GM21526 (cell line): ENCODE measurements at regions not wholly inside any gene's neighbourhood (a gene's known extent, or its start where the extent isn't known, plus 50 kb on each side); places are given as distances from the start of the nearest gene placed in this dataset.
"Not testable (repeated sequence)": the region's sequence is repeated elsewhere in the genome, so short reads cannot be mapped to it uniquely, and the experiment has no call there.

Experiments
- ATAC-seq: cut with Tn5 transposase; IDR thresholded peaks from one replicate; pipeline ENCODE4 v1.9.1; 2021; ENCODE audit warnings: moderate library complexity; ENCODE audit not compliant: unreplicated experiment, low FRiP score

DNA sequence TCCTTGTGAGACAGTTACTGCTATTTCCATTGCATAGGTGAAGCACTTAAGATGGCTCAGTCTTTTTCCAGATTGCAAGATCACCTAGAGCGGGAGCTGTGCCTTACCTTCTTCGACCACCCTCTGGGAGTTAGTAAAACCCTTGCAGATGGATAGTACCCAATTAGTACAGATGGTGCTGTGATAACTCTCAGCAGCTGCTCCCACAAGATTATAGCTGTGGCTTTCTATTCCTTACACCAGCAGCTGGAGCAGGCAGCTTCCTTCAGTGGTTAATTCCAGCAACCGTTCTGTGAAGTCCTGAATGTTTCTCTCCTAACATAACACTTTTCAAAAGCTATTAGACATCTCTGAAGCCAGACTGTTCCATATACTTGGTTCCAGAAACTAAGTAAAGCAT, 796.8 kb downstream of the XPNPEP1 start:
- ATAC-seq = no peak

DNA sequence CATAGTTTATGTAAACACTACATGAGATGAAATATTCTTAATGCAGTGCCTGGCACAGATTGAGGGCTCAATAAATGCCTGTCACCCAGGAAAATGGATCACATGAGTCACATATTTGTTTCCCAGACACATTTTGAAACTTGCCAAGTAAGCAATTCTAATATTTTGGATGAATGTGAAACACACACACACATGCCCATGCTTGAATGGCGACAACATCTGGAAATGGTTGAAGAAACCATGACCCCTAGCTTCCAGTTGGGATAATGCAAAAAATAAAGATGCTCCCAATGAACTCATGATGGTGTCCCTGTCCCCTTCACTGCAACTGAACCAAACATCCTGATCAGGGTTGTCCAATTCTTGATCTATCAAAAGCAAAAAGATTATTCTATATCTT, 797.3 kb downstream of the XPNPEP1 start:
- no peak for ATAC-seq

- ATAC-seq = no peak
Observed at GRCh38 chr10:109115179-109115578, 808.1 kb downstream of the XPNPEP1 start.

- no peak for ATAC-seq
Observed at GRCh38 chr10:109114579-109114978, 808.7 kb downstream of the XPNPEP1 start.

DNA sequence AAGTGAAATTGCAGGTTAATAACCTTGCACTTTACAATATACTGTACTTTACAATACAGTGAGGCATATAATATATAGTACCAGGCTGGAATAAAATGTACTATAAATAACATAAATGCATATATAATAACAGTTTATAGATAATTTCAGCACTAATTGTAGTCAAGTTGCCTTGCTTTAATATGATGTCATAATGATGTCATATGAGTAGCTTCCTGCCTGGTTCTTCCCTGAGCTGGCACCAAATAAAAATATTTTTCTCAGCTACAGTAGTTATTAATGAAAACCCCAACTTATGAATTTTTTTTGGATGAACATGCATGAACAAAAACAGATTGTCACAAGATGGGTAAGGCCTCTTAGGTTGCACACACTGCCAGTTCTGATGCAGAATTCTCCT, 816.7 kb downstream of the XPNPEP1 start:
- no peak for ATAC-seq

- ATAC-seq = no peak
Observed at GRCh38 chr10:109105725-109106124, 817.6 kb downstream of the XPNPEP1 start.

DNA sequence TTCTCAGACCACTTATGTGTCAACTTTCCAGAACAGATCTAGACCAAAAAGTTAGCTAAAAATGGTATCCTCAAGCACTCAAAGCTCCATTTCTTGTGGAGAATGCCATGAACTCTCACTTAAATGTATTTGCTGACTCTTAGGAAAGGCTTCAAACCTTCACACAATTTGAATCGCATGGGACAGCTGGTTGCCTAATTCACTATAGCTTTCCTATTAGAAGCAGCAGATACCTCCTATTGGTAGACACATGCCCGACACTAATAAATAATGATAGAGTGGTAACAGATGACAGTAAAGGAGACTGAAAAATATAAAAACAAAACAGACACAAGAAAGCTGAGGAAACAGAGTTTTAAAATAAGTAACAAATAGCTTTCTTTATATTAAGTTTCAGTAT, 818.5 kb downstream of the XPNPEP1 start:
- ATAC-seq = no peak

- no peak for ATAC-seq
Observed at GRCh38 chr10:109103278-109103677, 820.0 kb downstream of the XPNPEP1 start.

GRCh38 chr10:109089779-109090178, 833.5 kb downstream of the XPNPEP1 start:
- no peak for ATAC-seq

DNA sequence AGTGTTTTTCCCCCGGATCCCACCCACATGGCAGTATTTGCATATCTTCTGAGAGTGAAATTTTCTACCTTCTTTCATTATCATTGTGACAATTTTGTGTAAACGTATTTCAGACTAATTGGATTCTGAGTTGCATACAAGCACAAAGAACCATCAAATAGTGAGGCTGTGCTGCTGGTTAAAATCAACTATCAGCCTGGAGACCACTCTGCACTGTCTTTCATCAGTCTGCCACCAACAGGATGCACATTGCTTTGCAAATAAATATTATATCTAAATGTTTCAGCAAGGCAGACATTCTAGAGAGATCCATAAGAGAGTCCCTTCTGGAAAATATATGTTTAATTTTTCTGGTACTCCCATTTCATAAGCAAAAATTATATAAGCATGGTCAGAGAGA, 851.8 kb downstream of the XPNPEP1 start:
- ATAC-seq = no peak

GRCh38 chr10:109070492-109070891, 852.8 kb downstream of the XPNPEP1 start:
- ATAC-seq = no peak

- ATAC-seq = no peak
Observed at GRCh38 chr10:109067031-109067430, 856.3 kb downstream of the XPNPEP1 start.

DNA sequence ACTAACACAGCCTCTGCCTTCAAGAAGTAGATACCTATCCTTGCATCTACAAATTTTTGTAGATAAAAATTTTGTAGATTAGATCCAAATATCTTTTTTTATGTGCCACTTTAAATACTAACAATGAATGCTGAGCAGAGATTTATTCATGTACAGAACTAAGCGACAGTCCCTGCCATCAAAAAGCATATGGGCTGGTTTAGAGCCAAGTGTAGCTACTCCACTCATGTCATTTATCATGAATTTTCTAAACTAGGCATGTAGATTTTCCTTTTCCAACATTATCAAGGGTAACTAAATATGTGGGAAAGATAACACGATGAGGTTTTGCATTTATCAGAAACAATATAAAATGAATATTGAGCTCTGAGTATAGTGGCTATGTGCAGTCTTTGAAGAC, 857.5 kb downstream of the XPNPEP1 start:
- ATAC-seq = no peak

- no peak for ATAC-seq
Observed at GRCh38 chr10:109062371-109062770, 860.9 kb downstream of the XPNPEP1 start.

DNA sequence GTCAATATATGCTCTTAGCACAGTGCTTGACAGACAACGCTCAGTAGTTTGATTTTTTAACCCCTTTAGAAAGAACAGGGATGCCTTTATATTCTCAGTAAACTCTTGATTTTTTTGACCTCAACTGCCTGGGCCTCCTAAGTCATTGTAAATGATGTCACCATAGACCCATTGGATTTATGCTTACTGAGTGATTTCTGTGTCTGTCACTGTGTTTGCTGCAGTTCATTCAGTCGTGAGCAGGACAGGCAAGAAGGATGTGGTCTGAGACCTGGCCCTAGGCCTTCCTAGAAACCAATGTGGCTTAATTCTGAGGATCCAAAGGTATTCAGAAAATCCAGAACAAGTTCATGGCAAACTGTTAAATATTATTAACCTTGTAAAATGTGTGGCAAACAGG, 868.1 kb downstream of the XPNPEP1 start:
- ATAC-seq = no peak

DNA sequence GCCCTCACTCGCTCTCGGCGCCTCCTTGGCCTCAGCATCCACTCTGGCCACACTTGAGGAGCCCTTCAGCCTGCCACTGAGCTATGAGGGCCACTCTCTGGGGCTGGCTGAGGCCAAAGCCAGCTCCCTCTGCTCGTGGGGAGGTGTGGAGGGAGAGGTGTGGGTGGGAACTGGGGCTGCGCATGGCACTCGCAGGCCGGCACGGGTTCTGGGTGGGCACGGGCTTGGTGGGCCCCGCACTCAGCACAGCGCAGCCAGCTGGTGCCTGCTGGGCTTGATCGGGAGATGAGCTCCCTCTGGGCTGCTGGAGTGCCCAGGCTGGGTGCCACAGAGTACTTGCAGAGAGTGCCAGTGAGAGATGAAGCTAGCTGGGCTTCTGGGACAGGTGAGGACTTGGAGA, 875.5 kb downstream of the XPNPEP1 start:
- ATAC-seq = no peak

DNA sequence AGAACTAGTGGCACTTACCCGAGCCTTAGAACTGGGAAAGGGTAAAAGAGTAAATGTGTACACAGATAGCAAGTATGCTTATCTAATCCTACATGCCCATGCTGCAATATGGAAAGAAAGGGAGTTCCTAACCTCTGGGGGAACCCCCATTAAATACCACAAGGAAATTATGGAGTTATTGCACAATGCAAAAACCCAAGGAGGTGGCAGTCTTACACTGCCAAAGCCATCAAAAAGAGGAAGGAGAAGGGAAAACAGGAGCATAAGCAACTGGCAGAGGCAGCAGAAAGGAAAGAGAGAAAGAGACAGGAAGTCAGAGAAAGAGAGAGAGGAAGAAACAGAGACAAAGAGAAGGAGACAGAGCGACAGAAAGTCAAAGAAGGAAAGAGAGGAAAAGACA, 876.9 kb downstream of the XPNPEP1 start:
- not testable (repeated sequence) for ATAC-seq

GRCh38 chr10:109040622-109041021, 882.7 kb downstream of the XPNPEP1 start:
- no peak for ATAC-seq

- ATAC-seq = no peak
Observed at GRCh38 chr10:109037978-109038377, 885.3 kb downstream of the XPNPEP1 start.

- ATAC-seq = no peak
Observed at GRCh38 chr10:109030581-109031210, 892.6 kb downstream of the XPNPEP1 start.

DNA sequence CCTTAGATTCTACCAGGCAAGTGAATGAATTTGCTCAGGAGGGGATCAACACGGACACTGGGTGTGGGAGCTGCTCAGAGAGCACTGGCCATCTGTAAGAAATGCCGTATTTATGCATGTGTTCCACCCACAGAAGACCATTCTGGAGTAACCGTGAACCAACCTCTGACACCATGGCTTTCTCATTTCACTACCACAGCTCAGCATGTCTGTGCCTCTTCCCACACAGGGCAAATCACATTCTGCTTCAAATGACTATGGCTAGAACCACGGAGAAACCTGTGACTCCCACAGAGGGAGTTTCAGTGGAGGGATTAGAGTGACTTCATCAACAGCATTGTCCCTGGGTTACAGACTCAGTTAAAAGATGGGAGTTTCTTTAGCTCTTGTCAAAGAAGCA, 893.4 kb downstream of the XPNPEP1 start:
- ATAC-seq = no peak

GRCh38 chr10:109027534-109028185, 895.7 kb downstream of the XPNPEP1 start:
- ATAC-seq = no peak

DNA sequence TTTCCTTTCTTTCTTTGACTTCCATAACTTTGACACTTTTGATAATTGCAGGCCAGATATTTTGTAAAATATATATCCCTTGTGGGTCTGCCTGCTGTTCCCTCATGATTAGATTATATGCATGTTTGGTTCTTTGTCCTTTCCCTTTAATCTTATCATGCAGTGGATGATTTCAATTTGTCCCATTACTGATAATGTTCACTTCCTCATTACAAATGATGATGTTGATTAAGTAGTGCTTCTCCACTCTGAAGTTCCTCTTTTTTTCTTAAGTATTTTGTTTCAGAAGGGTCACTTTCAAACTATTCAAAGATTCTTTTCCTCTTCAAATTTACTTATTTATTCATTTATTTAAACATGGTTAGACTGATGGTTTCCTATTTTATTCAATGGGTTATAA, 898.1 kb downstream of the XPNPEP1 start:
- no peak for ATAC-seq
